ENCODE measurements at regions not wholly inside any gene's neighbourhood (a gene's known extent, or its start where the extent isn't known, plus 50 kb on each side); places are given as distances from the start of the nearest gene placed in this dataset.

DNA sequence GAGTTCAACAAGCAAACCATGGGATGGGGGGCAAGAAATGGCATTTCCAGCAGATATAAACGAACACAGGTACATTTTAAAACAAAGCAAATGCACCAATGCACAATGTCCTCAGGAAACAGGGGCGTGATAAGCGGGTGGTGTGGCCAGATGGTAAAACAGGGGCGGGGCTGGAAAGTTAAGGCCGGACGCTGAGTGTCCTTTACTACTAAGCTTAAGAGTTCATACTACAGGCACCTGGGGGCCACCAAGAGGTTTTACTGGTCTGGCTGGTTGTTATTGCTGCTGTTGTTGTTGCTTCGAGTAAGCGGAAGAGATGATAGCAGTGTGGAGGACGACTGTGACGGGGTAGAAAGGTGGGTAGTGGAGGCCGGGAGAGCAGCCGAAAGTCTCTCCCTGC, 99.8 kb downstream of the ATPSCKMT start:
- Histone ChIP-seq H3K27ac (ENCODE audit: extremely low read depth, low read depth, low read length) (no peak overlapping the region), H3K36me3 (ENCODE audit: control insufficient read depth in 2 of 2, insufficient read depth in 1 of 2, low read length in 2 of 2) (no peaks in the 10 kb centered on the region), H3K9me3 (ENCODE audit: control insufficient read depth, insufficient read depth, low read depth, low read length) (no peaks in the 10 kb centered on the region; the same call in 1 of the 2 replicates), H3K4me1 (ENCODE audit: control insufficient read depth, insufficient read depth, low read length) (no peaks in the 10 kb centered on the region), H3K4me3 (ENCODE audit: low read depth, low read length) (no peak overlapping the region)
- POLR2A ChIA-PET, result no interaction called here
- CTCF ChIA-PET, result no interaction called here
- TF ChIP-seq ZNF16 (tag by site-specific recombination; IDR thresholded peaks at IDR 0.05; ENCODE audit: low read depth) (no peak), ZNF138 (tag by site-specific recombination; IDR thresholded peaks at IDR 0.05; ENCODE audit: borderline replicate concordance) (no peak), ZNF394 (tag by site-specific recombination; IDR thresholded peaks at IDR 0.05; ENCODE audit: borderline replicate concordance) (no peak), ZNF488 (tag by site-specific recombination; IDR thresholded peaks at IDR 0.05) (no peak), ZNF701 (tag by site-specific recombination; IDR thresholded peaks at IDR 0.05) (no peak), ZNF658 (tag by site-specific recombination; IDR thresholded peaks at IDR 0.05) (no peak), CTCF (tag by site-specific recombination; IDR thresholded peaks at IDR 0.05) (no peak)
- TF ChIP-seq, protein P1, sequence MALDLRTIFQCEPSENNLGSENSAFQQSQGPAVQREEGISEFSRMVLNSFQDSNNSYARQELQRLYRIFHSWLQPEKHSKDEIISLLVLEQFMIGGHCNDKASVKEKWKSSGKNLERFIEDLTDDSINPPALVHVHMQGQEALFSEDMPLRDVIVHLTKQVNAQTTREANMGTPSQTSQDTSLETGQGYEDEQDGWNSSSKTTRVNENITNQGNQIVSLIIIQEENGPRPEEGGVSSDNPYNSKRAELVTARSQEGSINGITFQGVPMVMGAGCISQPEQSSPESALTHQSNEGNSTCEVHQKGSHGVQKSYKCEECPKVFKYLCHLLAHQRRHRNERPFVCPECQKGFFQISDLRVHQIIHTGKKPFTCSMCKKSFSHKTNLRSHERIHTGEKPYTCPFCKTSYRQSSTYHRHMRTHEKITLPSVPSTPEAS (tag by site-specific recombination; IDR thresholded peaks at IDR 0.05), result no peak

DNA sequence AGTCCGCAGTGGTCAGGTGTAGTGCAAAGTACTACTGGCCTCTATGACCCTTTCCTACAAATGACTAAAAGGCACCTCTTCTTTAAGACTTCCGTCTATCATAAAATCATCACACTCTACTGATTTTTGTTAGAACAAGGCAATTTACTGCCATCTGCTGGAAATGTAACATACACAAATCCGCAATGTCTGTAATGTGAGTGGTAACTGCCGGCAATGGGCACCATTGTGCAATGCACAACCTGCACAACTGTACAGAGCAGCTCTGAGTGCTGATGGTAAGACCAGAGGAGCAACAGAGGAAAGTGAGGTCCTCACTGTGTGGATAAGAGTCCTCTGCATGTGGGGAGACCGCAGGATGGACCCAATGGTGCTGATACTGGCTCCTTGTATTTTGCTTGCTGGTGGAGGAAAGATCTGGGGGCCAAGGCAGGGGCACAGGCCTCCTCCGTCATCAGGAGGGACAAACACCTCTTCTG, 103.7 kb downstream of the ATPSCKMT start:
- TF ChIP-seq, protein P2, sequence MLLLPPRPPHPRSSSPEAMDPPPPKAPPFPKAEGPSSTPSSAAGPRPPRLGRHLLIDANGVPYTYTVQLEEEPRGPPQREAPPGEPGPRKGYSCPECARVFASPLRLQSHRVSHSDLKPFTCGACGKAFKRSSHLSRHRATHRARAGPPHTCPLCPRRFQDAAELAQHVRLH (tag by site-specific recombination; IDR thresholded peaks at IDR 0.05), result 0 out of 2 replicates have a peak, but pooled peaks have one; percentile 19
- TF ChIP-seq ZNF654 (tag by site-specific recombination; IDR thresholded peaks at IDR 0.05; ENCODE audit: low read depth) (peak; percentile 52), ZBTB1 (tag by site-specific recombination; IDR thresholded peaks at IDR 0.05) (no peak), ZNF223 (tag by site-specific recombination; IDR thresholded peaks at IDR 0.05) (no peak)
- ChIA-PET CTCF (interaction anchor here (0.6 to 0.7 kb wide), 2 partner anchors 385 to 492 kb away, joined by 3 to 4 read pairs; no protein-coding TSS in a partner anchor), POLR2A (no interaction called here)
- no peaks in the 10 kb centered on the region for H3K36me3 ChIP-seq (ENCODE audit: control insufficient read depth in 2 of 2, insufficient read depth in 1 of 2, low read length in 2 of 2)
- H3K27ac ChIP-seq (ENCODE audit: extremely low read depth, low read depth, low read length), result no peak overlapping the region
- no peak overlapping the region for H3K4me3 ChIP-seq (ENCODE audit: low read depth, low read length)
- no peaks in the 10 kb centered on the region; the same call in 1 of the 2 replicates for H3K9me3 ChIP-seq (ENCODE audit: control insufficient read depth, insufficient read depth, low read depth, low read length)
- no peaks in the 10 kb centered on the region for H3K4me1 ChIP-seq (ENCODE audit: control insufficient read depth, insufficient read depth, low read length)

- Histone ChIP-seq H3K4me3 (ENCODE audit: low read depth, low read length) (no peak overlapping the region), H3K27ac (ENCODE audit: extremely low read depth, low read depth, low read length) (no peak overlapping the region), H3K9me3 (ENCODE audit: control insufficient read depth, insufficient read depth, low read depth, low read length) (no peaks in the 10 kb centered on the region; the same call in 1 of the 2 replicates), H3K36me3 (ENCODE audit: control insufficient read depth in 2 of 2, insufficient read depth in 1 of 2, low read length in 2 of 2) (no peaks in the 10 kb centered on the region), H3K4me1 (ENCODE audit: control insufficient read depth, insufficient read depth, low read length) (no peaks in the 10 kb centered on the region)
- ChIA-PET CTCF (no interaction called here), POLR2A (no interaction called here)
- no peak for TF ChIP-seq HOXC10 (CRISPR knock-in tag; IDR thresholded peaks at IDR 0.05)
- no peak for TF ChIP-seq ZNF292 (tag by site-specific recombination; IDR thresholded peaks at IDR 0.05; ENCODE audit: borderline replicate concordance, low read depth)
- no peak for TF ChIP-seq ZNF777 (tag by site-specific recombination; IDR thresholded peaks at IDR 0.05; ENCODE audit: borderline replicate concordance)
- TF ChIP-seq RBAK (tag by site-specific recombination; IDR thresholded peaks at IDR 0.05), result no peak
- TF ChIP-seq KLF7 (tag by site-specific recombination; IDR thresholded peaks at IDR 0.05; ENCODE audit: borderline replicate concordance), result no peak
- TF ChIP-seq, protein P3, sequence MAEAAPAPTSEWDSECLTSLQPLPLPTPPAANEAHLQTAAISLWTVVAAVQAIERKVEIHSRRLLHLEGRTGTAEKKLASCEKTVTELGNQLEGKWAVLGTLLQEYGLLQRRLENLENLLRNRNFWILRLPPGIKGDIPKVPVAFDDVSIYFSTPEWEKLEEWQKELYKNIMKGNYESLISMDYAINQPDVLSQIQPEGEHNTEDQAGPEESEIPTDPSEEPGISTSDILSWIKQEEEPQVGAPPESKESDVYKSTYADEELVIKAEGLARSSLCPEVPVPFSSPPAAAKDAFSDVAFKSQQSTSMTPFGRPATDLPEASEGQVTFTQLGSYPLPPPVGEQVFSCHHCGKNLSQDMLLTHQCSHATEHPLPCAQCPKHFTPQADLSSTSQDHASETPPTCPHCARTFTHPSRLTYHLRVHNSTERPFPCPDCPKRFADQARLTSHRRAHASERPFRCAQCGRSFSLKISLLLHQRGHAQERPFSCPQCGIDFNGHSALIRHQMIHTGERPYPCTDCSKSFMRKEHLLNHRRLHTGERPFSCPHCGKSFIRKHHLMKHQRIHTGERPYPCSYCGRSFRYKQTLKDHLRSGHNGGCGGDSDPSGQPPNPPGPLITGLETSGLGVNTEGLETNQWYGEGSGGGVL (tag by site-specific recombination; IDR thresholded peaks at IDR 0.05), result no peak
- no peak for TF ChIP-seq ZNF248 (tag by site-specific recombination; IDR thresholded peaks at IDR 0.05)
- no peak for TF ChIP-seq ZNF169 (tag by site-specific recombination; IDR thresholded peaks at IDR 0.05)
Measured at GRCh38 chr5:10144040-10144439, 105.6 kb downstream of the ATPSCKMT start.

Data from HEK293 (cell line).